Right lobe of liver (tissue), 4 donors: ENCODE measurements at regions not wholly inside any gene's neighbourhood (a gene's known extent, or its start where the extent isn't known, plus 50 kb on each side); places are given as distances from the start of the nearest gene placed in this dataset.

Source experiments
- CTCF ChIP-seq, 4 donors: fragments of 200-600 bp in 3 of 4; fragments of 450-650 bp in 1 of 4; IDR thresholded peaks; one replicate each; pipeline versions ENCODE4 v1.5.1 to v1.8.0; 2016 to 2022; ENCODE audit warnings: antibody characterized with exemption in 4 of 4, mild to moderate bottlenecking in 2 of 4
- POLR2A ChIP-seq: fragments of 450-650 bp; IDR thresholded peaks from one replicate; pipeline ENCODE4 v1.6.1; 2017; ENCODE audit warnings: antibody characterized with exemption, mild to moderate bottlenecking
- donor health status: DM: no; HTN: no; CAD: no.
- donor health status: DM: no; HTN: no; CAD: no.
- donor health status: DM: no; HTN: yes; CAD: no.

GRCh38 chr5:116897291-116897690, 322.7 kb upstream of the SEMA6A start:
- no peak for TF ChIP-seq CTCF (IDR thresholded peaks at IDR 0.05)
- TF ChIP-seq POLR2A = no peak
